CD1c-positive myeloid dendritic cell (primary cell): ENCODE measurements at regions not wholly inside any gene's neighbourhood (a gene's known extent, or its start where the extent isn't known, plus 50 kb on each side); places are given as distances from the start of the nearest gene placed in this dataset.
A peak's percentile ranks its signal among the peaks of the same experiment; 100 is the strongest.
"Not testable (repeated sequence)": the region's sequence is repeated elsewhere in the genome, so short reads cannot be mapped to it uniquely, and the experiment has no call there.

Experiments used
- DNase-seq: peaks from one replicate; pipeline ENCODE4 v3.0.0-alpha.2; 2016; ENCODE audit errors: extremely low spot score

GRCh38 chr3:160047876-160048275 is 59.2 kb downstream of the IL12A start:
- DNase-seq, result no peak

DNA sequence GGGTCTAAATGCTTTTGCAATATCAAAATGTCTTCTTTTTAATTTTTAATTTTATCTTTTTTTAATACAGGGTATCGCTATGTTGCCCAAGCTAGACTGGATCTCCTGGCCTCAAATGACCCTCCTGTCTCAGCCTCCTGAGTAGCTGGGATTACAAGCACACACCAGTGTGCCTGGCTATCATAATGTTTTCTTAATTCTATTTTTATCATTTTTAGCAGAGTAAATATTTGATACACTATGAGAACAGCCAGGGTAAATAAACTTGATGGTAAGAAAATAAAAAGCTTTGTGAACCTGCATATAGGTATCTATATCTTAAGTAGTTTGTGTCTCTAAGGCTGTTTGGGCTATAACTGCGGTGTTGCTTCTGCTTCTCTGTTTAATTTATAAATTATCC is 60.4 kb downstream of the IL12A start:
- DNase-seq, result no peak

DNA sequence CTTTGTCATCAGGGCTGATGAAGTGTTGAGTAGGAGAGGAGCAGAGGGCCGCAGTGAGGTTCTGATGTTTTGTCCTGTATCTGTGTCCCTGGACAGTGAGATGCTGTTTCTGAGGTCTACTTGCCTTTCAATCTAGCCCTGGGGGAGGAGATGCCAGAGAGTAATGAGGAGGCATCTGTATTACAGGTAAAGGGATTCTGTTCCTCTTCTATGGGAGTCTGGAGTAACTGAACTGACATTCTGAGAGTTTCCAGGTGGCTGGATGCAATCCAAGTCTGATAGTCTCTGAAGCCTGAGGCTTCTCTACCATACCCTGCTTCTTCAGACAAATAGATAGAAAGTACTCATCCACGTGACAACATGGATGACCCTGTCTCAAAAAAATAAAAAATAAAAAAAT is 60.9 kb downstream of the IL12A start:
- no peak for DNase-seq

GRCh38 chr3:160049988-160050387 is 61.4 kb downstream of the IL12A start:
- DNase-seq, result peak; percentile 22

GRCh38 chr3:160052385-160053047 is 63.9 kb downstream of the IL12A start:
- DNase-seq, result no peak

- DNase-seq, result no peak
Observed at GRCh38 chr3:160053048-160053391, 64.4 kb downstream of the IL12A start.

DNA sequence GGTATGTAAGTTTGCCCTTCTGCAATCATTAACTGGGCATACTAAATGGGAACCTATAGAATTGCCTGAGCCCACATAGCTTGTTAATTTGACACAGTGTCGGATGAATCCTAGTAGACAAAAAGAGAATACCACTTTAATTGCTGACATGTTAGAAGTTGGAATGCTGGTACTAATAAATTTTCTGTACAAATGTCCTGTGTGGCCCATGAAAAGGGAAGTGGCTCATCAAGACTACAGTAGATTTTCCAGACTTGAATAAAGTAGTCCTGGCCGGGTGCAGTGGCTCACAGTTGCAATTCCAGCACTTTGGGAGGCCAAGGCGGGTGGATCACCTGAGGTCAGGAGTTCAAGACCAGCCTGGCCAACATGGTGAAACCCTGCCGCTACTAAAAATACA is 66.2 kb downstream of the IL12A start:
- DNase-seq, result not testable (repeated sequence)

DNA sequence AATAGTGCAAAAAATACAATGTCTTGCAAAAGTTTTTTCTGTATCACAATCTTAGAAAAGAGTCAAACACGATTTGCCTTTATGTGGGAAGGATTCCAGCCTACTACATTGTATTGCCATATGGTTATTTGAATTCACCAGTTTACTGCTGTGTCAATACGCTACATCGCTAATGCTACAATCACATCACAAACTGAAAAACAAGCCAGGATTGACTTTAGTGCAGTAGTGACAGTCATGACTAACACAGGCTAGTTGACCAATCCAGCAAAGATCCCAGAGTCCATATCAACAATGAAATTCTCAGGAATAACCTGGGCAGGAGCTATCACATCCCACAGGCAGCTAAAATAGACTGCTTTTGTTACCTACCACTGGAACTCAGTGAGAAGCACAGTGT is 67.0 kb downstream of the IL12A start:
- no peak for DNase-seq

- peak; percentile 33 for DNase-seq
Observed at GRCh38 chr3:160057331-160057730, 68.7 kb downstream of the IL12A start.

DNA sequence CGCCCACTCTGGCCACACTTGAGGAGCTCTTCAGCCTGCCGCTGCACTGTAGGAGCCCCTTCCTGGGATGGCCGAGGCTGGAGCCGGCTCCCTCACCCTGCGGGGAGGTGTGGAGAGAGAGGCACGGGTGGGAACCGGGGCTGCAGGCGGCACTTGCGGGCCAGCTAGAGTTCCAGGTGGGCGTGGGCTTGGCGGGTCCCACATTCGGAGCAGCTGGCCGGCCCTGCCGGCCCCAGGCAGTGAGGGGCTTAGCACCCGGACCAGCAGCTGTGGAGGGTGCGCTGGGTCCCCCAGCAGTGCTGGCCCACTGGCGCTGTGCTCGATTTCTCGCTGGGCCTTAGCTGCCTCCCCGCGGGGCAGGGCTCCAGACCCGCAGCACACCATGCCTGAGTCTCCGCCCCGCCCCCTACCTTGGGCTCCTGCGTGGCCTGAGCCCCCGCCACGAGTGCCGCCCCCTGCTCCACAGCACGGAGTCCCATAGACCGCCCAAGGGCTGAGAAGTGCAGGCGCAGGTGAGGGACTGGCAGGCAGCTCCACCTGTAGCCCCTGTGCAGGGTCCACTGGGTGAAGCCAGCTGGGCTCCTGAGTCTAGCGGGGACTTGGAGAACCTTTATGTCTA is 71.9 kb downstream of the IL12A start:
- DNase-seq, result no peak

DNA sequence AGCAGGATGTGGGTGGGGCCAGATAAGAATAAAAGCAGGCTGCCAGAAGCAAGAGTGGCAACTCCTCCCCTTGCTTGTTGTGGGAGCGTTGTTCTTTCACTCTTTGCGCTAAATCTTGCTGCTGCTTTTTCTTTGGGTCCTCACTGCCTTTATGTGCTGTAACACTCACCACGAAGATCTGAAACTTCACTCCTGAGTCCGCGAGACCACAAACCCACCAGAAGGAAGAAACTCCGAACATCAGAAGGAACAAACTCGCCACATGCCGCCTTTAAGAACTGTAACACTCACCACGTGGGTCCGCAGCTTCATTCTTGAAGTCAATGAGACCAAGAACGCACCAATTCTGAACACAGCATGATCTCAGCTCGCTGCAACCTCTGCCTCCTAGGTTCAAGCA is 72.9 kb downstream of the IL12A start:
- no peak for DNase-seq

DNA sequence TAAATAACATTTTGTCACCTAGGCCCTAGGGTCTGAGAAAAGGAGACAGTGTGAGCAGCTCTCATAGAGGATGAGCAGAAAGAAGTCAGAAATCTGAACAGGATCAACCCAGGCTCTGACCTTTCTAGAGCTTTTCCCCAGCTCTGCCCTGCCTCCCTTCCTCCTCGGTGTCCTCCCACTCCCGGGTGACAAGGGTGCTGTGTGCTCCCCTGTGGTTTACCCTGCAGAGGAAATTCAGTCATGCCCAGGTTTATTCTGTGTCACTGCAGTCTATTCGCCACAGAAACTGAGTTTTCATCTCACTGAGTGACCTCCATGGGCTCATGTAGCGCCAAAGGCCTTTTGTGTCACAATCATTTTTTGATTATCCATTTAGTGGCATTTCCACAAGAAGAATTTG is 76.6 kb downstream of the IL12A start:
- DNase-seq, result peak; percentile 21

GRCh38 chr3:160065786-160066185 is 77.2 kb downstream of the IL12A start:
- peak; percentile 30 for DNase-seq

DNA sequence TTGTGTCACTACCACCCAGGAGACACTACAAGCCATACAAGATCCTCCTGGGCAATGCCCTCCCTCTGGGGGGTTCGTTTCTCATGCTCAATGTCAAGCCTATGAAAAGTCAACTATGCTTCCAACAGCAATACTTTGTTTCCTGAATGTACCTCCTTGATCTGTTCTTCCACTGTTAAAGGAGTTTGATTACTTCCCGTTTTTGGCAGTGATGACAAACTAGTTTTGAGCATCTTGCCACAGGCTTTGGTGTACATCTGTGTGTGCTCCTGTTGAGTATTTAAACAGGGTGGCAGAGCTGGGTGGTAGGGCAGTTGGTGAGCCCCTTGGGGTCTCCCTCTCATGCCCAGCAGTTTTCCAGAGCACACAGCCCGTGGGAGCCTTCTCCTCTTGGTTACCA is 81.4 kb downstream of the IL12A start:
- no peak for DNase-seq

- no peak for DNase-seq
Observed at GRCh38 chr3:160076519-160076918, 87.9 kb downstream of the IL12A start.

DNA sequence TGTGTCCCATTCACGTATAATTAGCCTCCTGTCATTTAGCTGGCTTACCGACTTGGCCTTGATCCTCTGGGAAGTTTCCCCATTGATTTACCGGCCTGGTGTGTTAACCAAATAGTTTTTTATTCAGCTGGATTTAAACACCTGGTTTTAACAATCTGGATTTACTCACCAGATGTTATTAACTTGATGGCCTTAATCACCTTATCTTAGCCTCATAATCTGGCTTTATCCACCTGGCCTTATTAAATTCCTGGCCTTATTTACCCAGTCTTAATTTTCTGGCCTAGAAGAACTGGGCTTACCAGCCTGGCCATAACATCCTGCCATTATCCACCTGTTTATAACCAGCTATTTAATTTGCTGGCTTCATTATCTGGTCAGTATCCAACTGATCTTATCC is 89.9 kb downstream of the IL12A start:
- DNase-seq, result no peak

- no peak for DNase-seq
Observed at GRCh38 chr3:160081958-160082533, 93.4 kb downstream of the IL12A start.

- DNase-seq, result no peak
Observed at GRCh38 chr3:160084998-160085397, 96.4 kb downstream of the IL12A start.

GRCh38 chr3:160088492-160089137 is 100.0 kb downstream of the IL12A start:
- no peak for DNase-seq

GRCh38 chr3:160090653-160091052 is 102.0 kb downstream of the IL12A start:
- no peak for DNase-seq

DNA sequence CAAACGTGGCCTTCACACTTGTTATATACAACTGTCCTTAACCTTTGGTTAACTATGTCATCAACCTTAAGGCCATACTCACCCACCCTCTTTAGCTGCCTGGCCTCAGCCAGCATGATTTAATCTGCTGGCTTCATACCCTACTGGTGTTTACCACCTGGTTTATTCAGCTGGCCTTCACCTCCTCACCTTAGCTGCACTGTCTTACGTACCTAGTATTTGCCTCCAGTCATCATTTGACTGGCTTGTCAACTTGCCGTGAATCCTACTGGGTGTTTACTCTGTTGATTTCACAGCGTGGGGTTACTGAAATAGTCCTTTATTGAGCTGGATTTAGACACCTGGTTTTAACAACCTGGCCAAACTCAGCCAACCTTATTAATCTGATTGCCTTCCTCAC is 102.8 kb downstream of the IL12A start:
- no peak for DNase-seq

DNA sequence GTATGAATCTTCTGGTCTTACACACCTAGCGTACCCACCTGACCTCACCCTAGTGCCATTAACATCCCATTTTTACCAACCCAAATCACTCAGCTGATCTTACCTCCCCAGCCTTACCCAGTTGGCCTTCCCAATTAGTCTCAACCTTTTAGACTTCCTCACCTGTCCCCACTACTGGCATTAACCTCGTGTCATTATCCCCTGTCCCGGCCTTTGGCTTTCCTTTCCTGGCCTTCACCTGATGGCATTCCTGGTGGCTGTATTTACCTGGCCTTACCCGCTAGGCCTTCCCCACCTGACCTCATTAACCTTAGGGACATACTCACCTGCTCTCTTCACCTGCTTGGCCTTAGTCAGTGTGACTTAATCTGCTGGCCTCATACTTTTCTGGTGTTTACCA is 104.1 kb downstream of the IL12A start:
- no peak for DNase-seq

- DNase-seq, result no peak
Observed at GRCh38 chr3:160094562-160094961, 105.9 kb downstream of the IL12A start.
